ENCODE measurements at regions not wholly inside any gene's neighbourhood (a gene's known extent, or its start where the extent isn't known, plus 50 kb on each side); places are given as distances from the start of the nearest gene placed in this dataset.

DNA sequence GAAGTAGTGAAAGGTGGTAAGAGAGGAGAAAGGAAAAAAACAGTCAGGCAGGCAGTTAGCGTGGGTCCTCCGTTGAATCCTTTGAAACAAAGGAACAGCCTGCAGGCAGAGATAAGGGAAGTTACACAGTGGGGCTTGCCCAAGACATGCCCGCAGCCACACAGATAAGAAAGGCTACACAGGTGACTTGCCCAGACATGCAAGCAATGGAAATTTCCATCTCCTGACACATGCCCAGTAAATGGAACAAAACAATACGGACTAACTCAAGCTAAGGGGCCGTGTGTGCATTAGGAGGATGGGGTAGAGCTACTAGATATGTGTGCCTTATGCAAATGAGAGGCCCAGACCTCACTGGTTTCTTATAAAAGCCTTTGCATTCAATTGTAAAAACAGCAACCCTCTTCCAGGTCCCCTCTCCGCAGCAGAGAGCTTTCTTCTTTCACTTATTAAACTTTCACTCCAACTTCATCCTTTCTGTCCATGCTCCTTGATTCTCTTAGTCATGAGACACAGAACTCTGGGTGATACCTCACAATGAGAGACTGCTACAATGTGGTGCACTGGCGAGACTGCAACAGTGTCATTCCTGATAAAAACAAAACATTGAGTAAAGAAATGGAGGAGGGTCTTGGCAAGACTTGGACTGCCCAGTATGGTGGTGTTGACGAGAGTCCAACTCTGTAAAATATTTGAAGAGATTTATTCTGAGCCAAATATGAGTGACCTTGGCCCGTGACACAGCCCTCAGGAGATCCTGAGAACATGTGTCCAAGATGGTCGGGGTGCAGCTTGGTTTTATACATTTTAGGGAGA lies 997.4 kb upstream of the PRKX start:
- ATAC-seq: no peak
- H3K4me1 ChIP-seq (ENCODE audit: low read depth): no peaks in the 10 kb centered on the region

DNA sequence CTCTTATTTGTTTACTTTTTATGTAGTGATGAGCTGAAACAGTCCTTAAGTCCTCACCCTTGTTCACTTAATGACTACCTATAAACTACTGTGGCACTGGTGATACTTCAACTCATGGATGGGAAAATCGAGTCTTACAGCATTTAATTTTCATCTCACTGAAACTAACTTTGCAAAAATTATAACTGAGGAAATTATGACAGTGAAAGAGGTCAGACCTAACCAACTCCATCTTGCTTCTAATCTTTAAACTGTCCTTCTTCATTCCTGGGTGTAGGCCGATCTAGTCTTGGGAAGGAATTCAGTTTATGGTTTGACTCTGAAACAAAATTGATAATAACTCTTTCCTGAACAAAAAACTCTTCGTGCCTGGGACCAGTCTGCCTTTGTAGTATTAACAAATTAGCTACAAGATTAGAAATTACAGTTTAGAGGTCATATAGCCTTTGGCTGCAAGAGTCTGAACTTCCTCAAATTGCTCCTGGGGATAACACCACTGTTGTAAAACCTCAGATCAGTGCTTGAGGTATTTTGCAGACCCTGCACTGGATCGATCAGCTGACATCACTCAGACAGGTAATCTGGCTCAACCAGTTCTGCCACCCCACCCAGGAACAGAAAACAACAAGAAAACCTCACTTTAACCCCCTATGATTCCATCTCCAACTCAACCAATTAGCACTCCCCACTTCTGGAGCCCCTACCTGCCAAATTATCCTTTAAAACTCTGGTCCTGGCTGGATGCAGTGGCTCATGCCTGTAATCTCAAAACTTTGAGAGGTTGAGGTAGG lies 995.7 kb upstream of the PRKX start:
- Histone ChIP-seq H3K4me3 (no peak overlapping the region), H3K4me1 (ENCODE audit: low read depth) (no peaks in the 10 kb centered on the region), H3K9me3 (no peaks in the 10 kb centered on the region), H3K36me3 (ENCODE audit: low read depth) (no peaks in the 10 kb centered on the region)
- TF ChIP-seq, protein P1, sequence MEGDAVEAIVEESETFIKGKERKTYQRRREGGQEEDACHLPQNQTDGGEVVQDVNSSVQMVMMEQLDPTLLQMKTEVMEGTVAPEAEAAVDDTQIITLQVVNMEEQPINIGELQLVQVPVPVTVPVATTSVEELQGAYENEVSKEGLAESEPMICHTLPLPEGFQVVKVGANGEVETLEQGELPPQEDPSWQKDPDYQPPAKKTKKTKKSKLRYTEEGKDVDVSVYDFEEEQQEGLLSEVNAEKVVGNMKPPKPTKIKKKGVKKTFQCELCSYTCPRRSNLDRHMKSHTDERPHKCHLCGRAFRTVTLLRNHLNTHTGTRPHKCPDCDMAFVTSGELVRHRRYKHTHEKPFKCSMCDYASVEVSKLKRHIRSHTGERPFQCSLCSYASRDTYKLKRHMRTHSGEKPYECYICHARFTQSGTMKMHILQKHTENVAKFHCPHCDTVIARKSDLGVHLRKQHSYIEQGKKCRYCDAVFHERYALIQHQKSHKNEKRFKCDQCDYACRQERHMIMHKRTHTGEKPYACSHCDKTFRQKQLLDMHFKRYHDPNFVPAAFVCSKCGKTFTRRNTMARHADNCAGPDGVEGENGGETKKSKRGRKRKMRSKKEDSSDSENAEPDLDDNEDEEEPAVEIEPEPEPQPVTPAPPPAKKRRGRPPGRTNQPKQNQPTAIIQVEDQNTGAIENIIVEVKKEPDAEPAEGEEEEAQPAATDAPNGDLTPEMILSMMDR (IDR thresholded peaks at IDR 0.05): no peak
- no peak for ATAC-seq
- no peak for DNase-seq
- intact Hi-C loops (cut with DNase I, micrococcal nuclease): no loop called here

More for the DNA sequence above, 997.4 kb upstream of the PRKX start:
- H3K9me3 ChIP-seq: no peaks in the 10 kb centered on the region
- intact Hi-C loops (cut with DNase I, micrococcal nuclease): no loop called here
- H3K36me3 ChIP-seq (ENCODE audit: low read depth): no peaks in the 10 kb centered on the region
- TF ChIP-seq, protein P1 (IDR thresholded peaks at IDR 0.05): no peak
- DNase-seq: no peak
- H3K4me3 ChIP-seq: no peak overlapping the region

DNA sequence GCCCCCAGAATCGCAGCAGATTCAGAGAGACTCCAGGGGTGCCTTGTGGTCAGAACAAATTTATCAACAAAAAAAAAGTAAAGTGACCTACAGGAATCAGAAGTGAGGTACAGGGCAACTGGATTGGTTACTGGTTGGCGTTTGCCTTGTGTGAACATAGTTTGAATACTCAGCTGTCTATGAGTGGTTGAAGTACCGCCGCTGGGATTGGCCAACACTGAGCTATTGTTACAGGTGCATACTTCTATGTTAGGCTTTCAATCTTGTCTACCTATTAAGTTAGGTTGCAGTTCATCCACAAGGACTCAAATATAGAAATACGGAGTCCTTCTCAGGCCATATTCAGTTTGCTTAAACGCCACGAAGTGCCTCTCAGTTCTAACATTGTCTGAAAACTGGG lies 993.5 kb upstream of the PRKX start:
- no peak for ATAC-seq
- no peak for DNase-seq
- no peaks in the 10 kb centered on the region for H3K9me3 ChIP-seq
- TF ChIP-seq, protein P1 (IDR thresholded peaks at IDR 0.05): no peak
- no peaks in the 10 kb centered on the region for H3K36me3 ChIP-seq (ENCODE audit: low read depth)
- no peaks in the 10 kb centered on the region for H3K4me1 ChIP-seq (ENCODE audit: low read depth)
- no peak overlapping the region for H3K4me3 ChIP-seq
- intact Hi-C loops (cut with DNase I, micrococcal nuclease): no loop called here

GRCh38 chrX:4690521-4690920 lies 977.1 kb upstream of the PRKX start:
- TF ChIP-seq, protein P1 (IDR thresholded peaks at IDR 0.05): no peak
- no peaks in the 10 kb centered on the region for H3K4me1 ChIP-seq (ENCODE audit: low read depth)
- no peaks in the 10 kb centered on the region for H3K9me3 ChIP-seq
- no peaks in the 10 kb centered on the region for H3K36me3 ChIP-seq (ENCODE audit: low read depth)
- intact Hi-C loops (cut with DNase I, micrococcal nuclease): no loop called here
- ATAC-seq (no peak), DNase-seq (no peak)
- no peak overlapping the region for H3K4me3 ChIP-seq

GRCh38 chrX:4682636-4683035 lies 969.2 kb upstream of the PRKX start:
- intact Hi-C loops (cut with DNase I, micrococcal nuclease): no loop called here
- Histone ChIP-seq H3K4me3 (no peak overlapping the region), H3K4me1 (ENCODE audit: low read depth) (no peaks in the 10 kb centered on the region), H3K9me3 (no peaks in the 10 kb centered on the region), H3K36me3 (ENCODE audit: low read depth) (no peaks in the 10 kb centered on the region)
- TF ChIP-seq, protein P1 (IDR thresholded peaks at IDR 0.05): no peak
- DNase-seq: no peak
- ATAC-seq: no peak

Measured in mucosa of descending colon (tissue), 3 donors.